ENCODE measurements at regions not wholly inside any gene's neighbourhood (a gene's known extent, or its start where the extent isn't known, plus 50 kb on each side); places are given as distances from the start of the nearest gene placed in this dataset.
A peak's percentile ranks its signal among the peaks of the same experiment; 100 is the strongest.
"Not testable (repeated sequence)": the region's sequence is repeated elsewhere in the genome, so short reads cannot be mapped to it uniquely, and the experiment has no call there.

DNA sequence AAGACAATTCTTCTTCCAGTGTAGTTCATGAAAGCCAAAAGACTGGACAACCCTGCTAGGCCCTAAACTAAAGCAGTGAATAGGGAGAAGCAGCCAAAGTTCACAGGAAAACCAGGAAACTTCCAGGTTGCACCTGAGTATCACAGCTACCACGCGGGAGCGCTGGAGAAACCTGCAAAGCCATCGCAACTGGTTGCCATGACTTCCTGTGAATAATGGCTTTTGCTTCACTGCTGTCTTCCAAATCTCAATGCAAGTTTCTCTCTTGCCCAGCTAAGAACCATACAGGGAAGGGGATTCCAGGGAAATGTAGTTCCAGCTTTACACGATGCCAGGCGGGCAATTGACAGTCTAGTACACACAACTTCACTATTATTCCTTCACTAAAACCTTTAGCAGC, 114.1 kb downstream of the GXYLT1 start:
- no peak for DNase-seq

DNA sequence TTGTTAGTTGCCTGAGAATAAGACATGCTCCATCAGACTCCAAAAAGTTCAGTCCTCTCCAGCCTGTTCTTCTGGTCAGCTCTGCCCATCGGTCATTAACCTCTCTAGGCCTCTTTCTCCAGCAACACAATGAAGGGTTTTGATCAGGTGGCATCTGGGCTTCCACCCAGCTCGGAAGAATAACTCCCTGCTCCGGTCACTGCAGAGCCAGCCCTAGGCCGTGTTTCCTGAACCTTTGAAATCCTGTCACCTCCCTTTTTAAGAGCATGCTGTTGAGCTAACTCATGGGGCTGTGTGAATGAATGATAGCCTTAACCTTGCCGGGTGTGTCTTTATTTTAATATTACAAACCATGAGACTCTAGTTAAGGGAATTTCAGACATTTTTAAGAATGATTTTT, 117.1 kb downstream of the GXYLT1 start:
- no peak for DNase-seq

GRCh38 chr12:42024495-42024830, 120.2 kb downstream of the GXYLT1 start:
- no peak for DNase-seq

DNA sequence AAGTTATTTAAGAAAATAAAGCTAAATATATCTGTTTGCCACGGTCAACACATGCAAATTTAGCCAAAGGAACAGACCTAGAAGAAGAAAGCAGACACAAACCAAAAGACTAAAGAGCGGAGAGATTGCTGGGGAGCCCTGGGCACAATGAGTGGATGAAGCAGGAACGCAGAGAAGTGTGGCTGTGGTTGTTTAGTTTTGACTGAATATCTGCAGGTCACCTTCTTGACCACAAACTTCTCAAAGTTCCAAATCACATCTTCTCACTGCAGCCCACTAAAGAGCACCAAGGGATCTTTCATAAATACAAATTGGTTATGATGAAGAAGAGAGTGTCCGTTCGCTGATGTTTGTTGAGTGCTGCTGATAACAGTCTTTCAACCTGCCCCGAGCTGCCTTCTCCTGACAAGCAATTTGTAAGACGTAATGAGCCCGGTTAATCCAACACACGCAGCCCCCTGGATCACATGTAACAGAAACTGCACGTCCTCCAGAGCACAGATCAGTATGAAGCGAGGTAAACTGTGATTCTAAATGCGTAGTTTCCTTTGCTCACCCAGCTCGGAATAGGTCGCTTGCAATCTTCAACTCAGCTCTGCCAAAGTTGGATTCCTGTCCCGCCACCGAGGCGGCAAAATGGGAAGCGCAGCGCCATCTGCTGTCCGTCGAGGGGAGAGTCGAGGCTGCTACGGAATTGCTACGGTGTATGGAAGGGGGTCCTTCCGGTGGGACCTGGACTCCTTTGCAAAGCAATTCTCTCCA, 120.8 kb downstream of the GXYLT1 start:
- DNase-seq, result peak; percentile 85

DNA sequence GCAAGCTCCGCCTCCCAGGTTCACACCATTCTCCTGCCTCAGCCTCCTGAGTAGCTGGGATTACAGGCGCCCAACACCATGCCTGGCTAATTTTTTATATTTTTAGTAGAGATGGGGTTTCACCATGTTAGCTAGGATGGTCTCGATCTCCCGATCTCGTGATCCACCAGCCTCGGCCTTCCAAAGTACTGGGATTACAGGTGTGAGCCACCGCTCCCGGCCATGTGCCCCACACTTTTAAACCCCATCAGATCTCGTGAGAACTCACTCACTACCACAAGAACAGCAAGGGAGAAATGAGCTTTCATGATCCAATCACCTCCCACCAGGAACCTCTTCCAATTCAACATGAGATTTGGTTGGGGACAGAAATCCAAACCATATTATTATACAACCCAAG, 122.7 kb downstream of the GXYLT1 start:
- not testable (repeated sequence) for DNase-seq

GRCh38 chr12:42021469-42021868, 123.2 kb downstream of the GXYLT1 start:
- no peak for DNase-seq

DNA sequence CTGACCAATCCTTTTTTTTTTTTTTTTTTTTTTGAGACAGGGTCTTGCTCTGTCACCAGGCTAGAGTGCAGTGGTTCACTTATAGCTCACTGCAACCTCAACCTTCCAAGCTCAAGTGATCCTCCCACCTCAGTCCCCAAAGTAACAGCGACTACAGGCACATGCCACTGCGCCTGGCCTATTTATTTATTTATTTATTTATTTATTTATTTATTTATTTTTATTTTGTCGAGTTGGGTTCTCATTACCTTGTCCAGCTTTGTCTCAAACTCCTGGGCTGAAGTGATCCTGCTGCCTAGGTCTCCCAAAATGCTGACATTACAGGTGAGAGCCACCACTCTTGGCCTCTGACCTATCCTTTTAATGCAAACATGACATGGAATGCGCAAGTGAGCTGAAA, 124.4 kb downstream of the GXYLT1 start:
- no peak for DNase-seq

- no peak for DNase-seq
Observed at GRCh38 chr12:42019746-42020145, 124.9 kb downstream of the GXYLT1 start.

DNA sequence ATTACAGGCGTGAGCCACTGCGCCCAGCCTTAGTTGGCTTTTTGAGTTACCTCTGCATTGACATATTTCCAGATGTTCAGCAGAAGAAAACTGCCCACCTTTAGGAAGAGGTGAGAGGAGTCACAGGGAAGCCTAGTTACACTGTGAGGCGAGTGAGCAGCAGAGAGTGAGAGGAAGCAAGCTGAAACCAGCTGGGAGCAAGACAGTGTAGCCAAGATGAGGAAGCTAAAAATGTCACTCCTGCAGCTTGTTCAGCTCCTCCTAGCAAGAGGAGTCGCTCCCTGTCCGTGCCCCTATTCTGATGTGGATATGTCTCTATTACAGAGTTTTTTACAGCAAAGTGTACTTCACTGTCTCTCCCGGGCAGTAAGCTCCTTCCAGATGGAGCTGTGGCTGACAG, 127.6 kb downstream of the GXYLT1 start:
- DNase-seq, result no peak

- DNase-seq, result no peak
Observed at GRCh38 chr12:42015051-42015461, 129.6 kb downstream of the GXYLT1 start.

GRCh38 chr12:42012501-42012900, 132.2 kb downstream of the GXYLT1 start:
- DNase-seq, result not testable (repeated sequence)

DNA sequence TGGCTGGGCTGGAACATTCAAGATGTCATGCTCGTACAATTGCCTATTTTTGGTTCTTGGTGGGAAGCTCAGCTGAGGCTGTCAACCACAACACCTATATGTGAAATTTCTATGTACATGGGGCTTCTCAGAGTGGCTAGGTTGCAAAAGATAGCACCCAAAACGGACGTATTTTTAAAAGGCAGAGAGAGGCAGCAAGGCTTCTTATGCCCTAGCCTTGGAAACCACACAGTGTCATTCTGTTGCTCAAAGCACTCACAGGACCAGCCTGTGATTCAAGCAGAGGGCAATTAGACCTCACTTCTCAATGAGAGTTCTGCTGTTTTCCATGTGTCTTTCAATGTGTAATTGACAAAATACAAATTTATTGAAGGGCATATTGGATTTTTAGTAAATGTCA, 134.0 kb downstream of the GXYLT1 start:
- no peak for DNase-seq

GRCh38 chr12:42010257-42010656, 134.4 kb downstream of the GXYLT1 start:
- peak; percentile 8 for DNase-seq

DNA sequence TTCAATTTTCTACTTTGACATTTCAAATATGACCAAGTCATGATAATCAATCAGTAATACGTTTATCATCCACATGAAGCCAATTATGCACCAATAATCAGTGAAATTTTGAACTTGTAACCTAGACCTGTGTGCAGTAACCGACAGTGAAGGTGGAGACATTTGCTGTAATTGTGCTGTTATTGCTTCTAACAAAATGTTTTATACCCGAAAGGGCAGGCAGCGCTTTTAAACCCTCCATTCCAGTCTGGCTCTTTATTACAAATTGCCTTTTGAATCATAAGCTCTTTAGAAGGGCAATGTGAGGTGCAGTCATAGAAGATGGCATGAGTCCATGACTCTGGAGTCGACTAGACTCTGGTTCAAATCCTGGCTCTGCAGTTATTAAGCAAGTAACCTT, 135.7 kb downstream of the GXYLT1 start:
- no peak for DNase-seq

DNA sequence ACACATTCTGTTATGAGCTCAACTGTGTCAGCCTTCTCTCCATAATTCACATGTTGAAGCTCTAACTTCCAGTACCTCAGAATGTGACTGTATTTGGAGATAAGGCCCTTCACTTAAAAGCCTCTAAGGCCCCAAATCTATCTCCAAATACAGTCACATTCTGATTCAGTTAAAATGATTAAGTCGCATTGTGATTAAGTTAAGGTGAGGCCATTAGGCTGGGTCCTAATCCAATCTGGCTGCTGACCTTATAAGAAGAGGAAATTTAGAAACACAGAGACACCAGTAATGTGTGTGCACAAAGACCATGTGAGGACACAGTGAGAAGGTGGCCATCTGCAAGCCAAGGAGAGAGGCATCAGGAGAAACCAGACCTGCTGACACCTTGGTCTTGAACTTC, 141.6 kb downstream of the GXYLT1 start:
- no peak for DNase-seq

DNA sequence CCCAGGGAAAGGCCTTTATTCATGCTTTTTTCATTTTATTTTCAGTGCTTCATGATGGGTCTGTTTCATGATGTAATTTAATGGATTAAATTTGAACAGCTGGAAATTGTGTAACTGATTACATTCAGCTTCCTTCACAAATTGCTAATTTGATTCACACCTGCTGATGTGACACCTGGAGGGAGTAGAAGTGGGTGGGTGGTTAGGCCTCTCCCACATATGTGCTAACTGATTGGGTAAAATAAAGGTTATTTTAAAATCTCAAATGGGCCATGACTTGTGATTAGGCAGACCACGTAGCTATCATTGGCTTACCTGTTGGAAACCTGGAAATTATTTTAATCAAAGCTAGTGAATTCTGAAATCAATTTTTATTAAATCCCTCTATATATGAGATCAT, 142.1 kb downstream of the GXYLT1 start:
- no peak for DNase-seq

- no peak for DNase-seq
Observed at GRCh38 chr12:41998436-41998835, 146.2 kb downstream of the GXYLT1 start.

DNA sequence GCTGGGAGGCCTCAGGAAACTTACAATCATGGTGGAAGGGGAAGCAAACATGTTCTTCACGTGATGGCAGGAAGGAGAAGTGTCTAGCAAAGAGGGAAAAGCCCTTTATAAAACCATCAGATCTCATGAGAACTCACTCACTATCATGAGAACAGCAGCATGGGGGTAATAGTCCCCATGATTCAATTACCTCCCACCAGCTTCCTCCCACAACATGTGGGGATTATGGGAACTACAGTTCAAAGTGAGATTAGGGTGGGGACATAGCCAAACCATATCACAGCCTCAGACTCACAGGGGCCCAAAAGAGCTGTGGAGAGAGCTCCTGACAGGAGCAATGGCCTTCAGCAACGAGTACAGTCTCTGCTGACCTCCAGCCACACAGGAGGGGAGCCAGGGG, 151.4 kb downstream of the GXYLT1 start:
- no peak for DNase-seq

GRCh38 chr12:41992692-41993215, 151.9 kb downstream of the GXYLT1 start:
- no peak for DNase-seq

DNA sequence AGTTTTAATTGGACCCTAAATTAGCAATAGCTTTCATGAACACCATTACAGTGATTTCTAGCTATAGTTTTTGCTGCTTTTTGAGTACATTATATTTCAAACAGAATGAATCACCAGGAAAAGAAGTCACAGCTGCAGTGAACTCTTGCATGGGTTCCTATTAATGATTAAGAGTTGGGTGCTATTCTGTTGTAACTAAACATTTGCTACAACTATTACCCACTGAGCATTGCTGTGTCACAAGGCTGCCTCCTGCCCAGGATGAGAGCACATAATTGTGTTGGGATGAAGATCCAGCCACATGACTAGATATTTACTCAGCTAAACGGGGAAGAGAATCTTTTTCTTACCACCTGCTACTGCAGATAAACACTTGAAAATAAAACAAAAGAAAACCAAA, 152.7 kb downstream of the GXYLT1 start:
- DNase-seq, result no peak

GRCh38 chr12:41988715-41989114, 156.0 kb downstream of the GXYLT1 start:
- no peak for DNase-seq

GRCh38 chr12:41986513-41986912, 158.2 kb downstream of the GXYLT1 start:
- DNase-seq, result not testable (repeated sequence)

GRCh38 chr12:41983856-41984255, 160.8 kb downstream of the GXYLT1 start:
- DNase-seq, result no peak

DNA sequence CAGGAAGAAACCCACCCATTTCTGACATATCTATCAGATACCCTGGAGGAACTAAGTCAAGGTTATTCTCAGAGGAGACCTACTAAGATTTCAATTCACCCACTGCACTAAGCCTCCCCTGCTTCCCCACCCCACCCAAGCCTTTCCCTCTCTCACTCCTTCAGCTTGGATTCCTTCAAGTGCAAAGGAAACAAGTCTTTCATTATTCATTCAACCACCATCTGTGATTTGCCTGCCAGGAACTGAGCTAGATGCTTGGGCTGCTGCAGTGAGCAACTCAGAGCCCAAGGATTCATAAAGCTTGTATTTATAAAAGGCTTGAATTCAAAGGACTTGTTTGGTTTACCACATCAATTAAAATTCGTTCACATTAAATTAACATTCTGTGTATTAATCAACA, 161.3 kb downstream of the GXYLT1 start:
- DNase-seq, result no peak

DNA sequence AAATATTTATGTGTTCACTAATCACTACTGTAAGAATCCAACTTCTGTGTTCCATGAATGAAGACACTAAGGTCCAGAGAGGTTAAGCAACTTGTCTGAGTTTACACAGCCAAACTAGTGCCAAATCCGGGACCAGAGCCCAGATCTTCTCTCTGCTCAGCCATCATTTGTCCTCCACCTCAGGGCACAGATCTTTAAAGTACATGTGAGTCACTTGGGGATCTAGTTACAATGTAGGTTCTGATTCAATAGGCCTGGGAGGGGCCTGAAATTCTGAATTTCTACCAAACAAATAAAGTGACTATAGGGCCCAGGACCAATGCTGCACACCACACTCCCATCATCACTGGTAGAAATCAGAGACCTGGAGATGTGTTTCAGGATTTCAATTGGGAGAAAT, 162.9 kb downstream of the GXYLT1 start:
- DNase-seq, result no peak

Data from hematopoietic multipotent progenitor cell treated with erythropoietin and hydrocortisone succinate and interleukin-3 and kit ligand, for 6 days (in vitro differentiated cells).